HFF-Myc (cell line): ENCODE measurements at regions not wholly inside any gene's neighbourhood (a gene's known extent, or its start where the extent isn't known, plus 50 kb on each side); places are given as distances from the start of the nearest gene placed in this dataset.

ENCODE experiments used
- DNase-seq: peaks from one replicate; pipeline ENCODE4 v3.0.0-alpha.2; 2011; ENCODE audit warnings: low read depth; ENCODE audit errors: extremely low read depth
- H3K4me3 ChIP-seq: replicated peaks from 2 replicates; pipeline ENCODE4 v1.5.1; 2011; ENCODE audit warnings: low read depth, mild to moderate bottlenecking, control low read depth, low read length
- TF ChIP-seq, protein P1 (sequence below): IDR thresholded peaks from 2 replicates; pipeline ENCODE4 v1.5.1; 2012; ENCODE audit warnings: mild to moderate bottlenecking, low read depth, low read length, control low read depth; ENCODE audit errors: missing control alignments

DNA sequence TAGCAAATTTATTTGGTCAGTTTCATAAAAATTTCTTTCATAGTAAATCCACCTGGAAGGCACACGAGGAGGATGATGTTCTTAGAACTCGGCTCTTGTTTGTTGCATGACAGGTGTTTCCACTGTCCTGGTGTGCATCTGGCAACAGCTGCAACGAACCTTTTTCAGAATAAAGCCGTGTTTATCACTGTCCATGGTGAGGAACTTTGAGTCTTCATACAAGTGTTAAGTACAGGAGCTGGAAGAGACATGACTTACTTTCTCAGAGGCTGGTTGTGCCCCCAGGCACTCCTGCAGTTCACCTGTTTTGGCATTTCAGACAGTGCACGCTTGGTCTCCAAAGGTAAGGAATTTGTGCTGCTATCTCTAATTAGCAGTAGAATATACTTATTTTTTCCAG lies 97.1 kb downstream of the ADAMTS1 start:
- no peak overlapping the region for H3K4me3 ChIP-seq
- TF ChIP-seq, protein P1, sequence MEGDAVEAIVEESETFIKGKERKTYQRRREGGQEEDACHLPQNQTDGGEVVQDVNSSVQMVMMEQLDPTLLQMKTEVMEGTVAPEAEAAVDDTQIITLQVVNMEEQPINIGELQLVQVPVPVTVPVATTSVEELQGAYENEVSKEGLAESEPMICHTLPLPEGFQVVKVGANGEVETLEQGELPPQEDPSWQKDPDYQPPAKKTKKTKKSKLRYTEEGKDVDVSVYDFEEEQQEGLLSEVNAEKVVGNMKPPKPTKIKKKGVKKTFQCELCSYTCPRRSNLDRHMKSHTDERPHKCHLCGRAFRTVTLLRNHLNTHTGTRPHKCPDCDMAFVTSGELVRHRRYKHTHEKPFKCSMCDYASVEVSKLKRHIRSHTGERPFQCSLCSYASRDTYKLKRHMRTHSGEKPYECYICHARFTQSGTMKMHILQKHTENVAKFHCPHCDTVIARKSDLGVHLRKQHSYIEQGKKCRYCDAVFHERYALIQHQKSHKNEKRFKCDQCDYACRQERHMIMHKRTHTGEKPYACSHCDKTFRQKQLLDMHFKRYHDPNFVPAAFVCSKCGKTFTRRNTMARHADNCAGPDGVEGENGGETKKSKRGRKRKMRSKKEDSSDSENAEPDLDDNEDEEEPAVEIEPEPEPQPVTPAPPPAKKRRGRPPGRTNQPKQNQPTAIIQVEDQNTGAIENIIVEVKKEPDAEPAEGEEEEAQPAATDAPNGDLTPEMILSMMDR: no peak
- DNase-seq: no peak

DNA sequence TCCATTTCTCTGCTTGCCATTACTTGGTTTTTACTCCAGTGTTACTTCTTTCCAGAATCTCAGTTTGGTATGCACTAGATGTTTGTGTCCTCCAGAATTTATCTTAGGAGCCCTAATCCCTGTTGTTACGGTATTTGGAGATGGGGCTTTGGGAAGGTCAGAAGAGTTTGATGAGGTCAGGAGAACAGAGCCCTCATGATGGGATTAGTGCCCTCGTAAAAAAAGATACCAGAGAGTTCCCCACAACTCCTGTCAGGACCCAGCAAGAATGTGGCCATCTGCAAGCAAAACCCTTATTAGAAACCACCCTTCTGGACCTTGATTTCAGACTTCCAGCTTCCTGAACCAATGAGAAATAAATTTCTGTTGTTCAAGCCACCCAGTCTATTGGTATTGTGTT lies 98.0 kb downstream of the ADAMTS1 start:
- TF ChIP-seq, protein P1: no peak
- no peak for DNase-seq
- no peak overlapping the region for H3K4me3 ChIP-seq

DNA sequence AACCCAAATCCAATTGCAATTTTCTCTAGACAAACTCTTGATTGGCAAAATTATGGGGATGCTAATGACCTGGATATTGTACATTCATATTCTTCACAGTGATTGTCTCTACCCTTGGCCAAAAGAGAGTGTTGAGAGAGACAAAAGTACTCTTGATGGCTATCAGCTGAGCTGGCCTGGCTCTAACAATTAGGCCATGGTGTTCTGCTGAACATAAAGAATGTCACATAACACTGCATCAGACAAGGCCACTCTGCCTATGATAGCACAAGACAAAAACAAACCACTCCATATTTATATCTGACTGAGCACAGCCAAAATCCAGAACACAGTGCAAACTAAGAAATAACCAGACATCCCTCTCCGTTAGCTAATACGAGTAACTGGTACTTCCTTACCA lies 101.7 kb downstream of the ADAMTS1 start:
- TF ChIP-seq, protein P1: no peak
- no peak overlapping the region for H3K4me3 ChIP-seq
- no peak for DNase-seq

DNA sequence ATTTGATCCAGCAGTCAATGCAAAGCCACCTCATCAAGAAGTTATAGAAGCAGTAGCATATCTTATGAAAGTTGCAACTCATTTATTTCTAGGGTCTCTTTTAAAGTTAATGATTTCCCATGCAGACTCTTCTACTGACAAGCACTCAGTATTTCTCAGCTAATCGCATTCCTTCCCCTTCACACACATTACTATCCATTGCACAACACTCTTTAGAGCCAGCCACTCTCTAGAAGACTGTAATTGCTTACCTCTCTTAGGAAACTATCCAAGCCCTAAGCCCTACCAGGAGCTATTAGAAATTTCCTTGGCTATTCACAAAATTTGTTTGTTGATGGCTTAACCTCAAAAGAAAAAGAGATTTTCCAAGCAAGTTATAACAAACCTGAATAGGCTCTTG lies 106.0 kb downstream of the ADAMTS1 start:
- no peak overlapping the region for H3K4me3 ChIP-seq
- no peak for DNase-seq
- TF ChIP-seq, protein P1: no peak

DNA sequence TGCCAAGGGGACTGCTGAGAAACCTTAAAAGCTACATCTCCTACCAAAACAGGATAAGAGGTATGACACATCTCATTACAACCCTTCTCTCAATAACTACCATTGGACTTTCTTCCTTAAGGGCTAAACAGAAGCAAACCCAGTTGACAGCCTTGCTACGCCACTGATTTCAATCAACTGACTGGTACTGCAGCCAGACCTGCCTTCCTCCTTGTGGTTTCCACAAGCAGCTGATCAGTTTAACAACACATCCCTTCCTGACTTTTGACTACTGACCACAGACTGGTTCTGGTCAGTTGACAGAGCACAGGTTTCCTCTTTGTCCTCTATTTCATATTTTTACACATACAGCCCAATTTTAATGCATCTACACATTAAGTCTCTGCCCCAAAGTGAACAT lies 108.8 kb downstream of the ADAMTS1 start:
- DNase-seq: no peak
- TF ChIP-seq, protein P1: no peak
- no peak overlapping the region for H3K4me3 ChIP-seq

DNA sequence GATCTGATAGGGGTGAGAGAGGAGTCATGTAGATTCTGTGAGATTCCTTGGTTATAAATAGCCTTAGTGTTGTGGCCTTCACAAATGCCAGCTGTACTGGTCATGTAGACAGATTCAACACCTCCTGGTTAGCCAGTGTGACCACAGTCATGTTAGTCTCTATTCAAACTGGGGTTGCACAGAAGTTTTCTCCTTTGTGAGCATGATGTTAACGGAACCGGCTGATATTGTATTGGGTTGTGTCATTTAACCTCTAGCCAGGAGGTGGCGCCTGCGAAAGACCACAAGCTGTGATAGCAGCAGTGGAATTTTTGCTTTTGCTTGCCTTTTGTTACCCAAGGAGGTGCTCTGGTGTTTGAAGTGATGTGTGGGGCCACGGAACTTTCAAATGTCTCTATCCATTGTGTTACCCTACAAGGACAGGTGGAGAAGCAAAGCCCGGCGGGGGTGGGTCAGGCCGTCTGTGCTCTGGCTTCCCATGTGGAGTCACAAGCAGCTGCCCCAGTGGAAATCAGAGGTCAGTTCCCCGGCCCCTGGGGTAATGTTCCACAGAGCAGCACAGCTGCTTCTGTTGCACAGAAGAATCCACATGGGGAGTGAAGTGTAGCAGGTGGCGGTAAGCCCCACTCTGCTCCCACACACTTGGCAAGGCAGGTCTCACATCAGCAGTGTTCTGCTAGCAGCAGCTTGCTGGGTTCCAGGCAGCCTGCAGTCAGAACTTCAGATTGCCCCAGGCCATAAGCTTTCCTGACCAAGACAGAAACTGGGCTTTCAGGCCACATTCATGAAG lies 112.6 kb downstream of the ADAMTS1 start:
- TF ChIP-seq, protein P1: peak; percentile 68
- H3K4me3 ChIP-seq: no peak overlapping the region
- DNase-seq: no peak

DNA sequence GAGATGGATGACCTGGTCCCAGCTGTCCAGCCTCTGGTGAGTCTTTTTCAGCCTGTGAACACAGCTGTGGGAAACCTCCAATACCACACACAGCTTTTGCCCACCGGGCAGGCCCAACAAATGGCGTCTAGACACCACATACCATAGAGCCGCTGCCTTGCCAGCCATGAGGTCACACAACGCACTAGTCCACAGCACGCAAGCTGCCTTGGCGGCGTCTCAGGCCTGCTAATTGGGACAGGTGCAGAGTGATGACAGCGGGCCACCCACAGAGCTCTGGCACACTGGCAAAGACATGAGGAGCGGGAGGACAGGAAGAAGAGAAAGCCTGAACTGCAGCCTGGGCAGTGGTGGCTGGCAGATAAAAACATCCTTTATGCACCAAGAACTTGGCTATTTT lies 125.5 kb downstream of the ADAMTS1 start:
- H3K4me3 ChIP-seq: no peak overlapping the region
- TF ChIP-seq, protein P1: no peak
- DNase-seq: no peak
